DOHH2 (cell line): ENCODE measurements at regions not wholly inside any gene's neighbourhood (a gene's known extent, or its start where the extent isn't known, plus 50 kb on each side); places are given as distances from the start of the nearest gene placed in this dataset.

Source experiments
- H3F3A ChIP-seq: fragments of 200-600 bp; sonication (generic), shearing (Covaris generic); 2 replicates; pipeline ENCODE4 v1.6.0; 2016; ENCODE audit warnings: antibody characterized with exemption, mild to moderate bottlenecking; ENCODE audit not compliant: control insufficient read depth, insufficient read depth
- H3K27ac ChIP-seq: fragments of 200-600 bp; sonication (generic); 2 replicates; pipeline ENCODE4 v1.5.1; 2014; ENCODE audit warnings: low read depth, mild to moderate bottlenecking, low read length, moderate library complexity
- H3K27me3 ChIP-seq: fragments of 200-600 bp; sonication (generic); 2 replicates; pipeline ENCODE4 v1.6.1; 2014; ENCODE audit warnings: mild to moderate bottlenecking, low read length, mixed read lengths; ENCODE audit not compliant: control insufficient read depth
- H3K36me3 ChIP-seq: fragments of 200-600 bp; sonication (generic); 2 replicates; pipeline ENCODE4 v1.6.1; 2014; ENCODE audit warnings: mild to moderate bottlenecking, low read length, moderate library complexity, mixed read lengths; ENCODE audit not compliant: control insufficient read depth
- H3K4me1 ChIP-seq: fragments of 200-600 bp; sonication (generic); 2 replicates; pipeline ENCODE4 v1.6.1; 2014; ENCODE audit warnings: mild to moderate bottlenecking, low read length, mixed read lengths; ENCODE audit not compliant: control insufficient read depth
- H3K4me2 ChIP-seq: fragments of 200-600 bp; sonication (generic); 2 replicates; pipeline ENCODE4 v1.6.0; 2014; ENCODE audit warnings: mild to moderate bottlenecking, low read length, moderate library complexity
- H3K4me3 ChIP-seq: fragments of 200-600 bp; sonication (generic); 2 replicates; pipeline ENCODE4 v1.5.1; 2014; ENCODE audit warnings: mild to moderate bottlenecking, low read length, mixed read lengths
- H3K79me2 ChIP-seq: fragments of 200-600 bp; sonication (generic); 2 replicates; pipeline ENCODE4 v1.6.1; 2014; ENCODE audit warnings: mild to moderate bottlenecking, low read length, mixed read lengths; ENCODE audit not compliant: control insufficient read depth
- H3K9me2 ChIP-seq: fragments of 200-600 bp; sonication (generic); replicated peaks from 2 replicates; pipeline ENCODE4 v1.6.1; 2014; ENCODE audit warnings: mild to moderate bottlenecking, low read length, mixed read lengths; ENCODE audit not compliant: control insufficient read depth
- H3K9me3 ChIP-seq: fragments of 200-600 bp; sonication (generic); 2 replicates; pipeline ENCODE4 v1.6.1; 2014; ENCODE audit warnings: antibody characterized with exemption, low read length, mixed read lengths; ENCODE audit not compliant: control insufficient read depth, insufficient read depth
- H4K20me1 ChIP-seq: fragments of 200-600 bp; sonication (generic); 2 replicates; pipeline ENCODE4 v1.6.0; 2014; ENCODE audit warnings: low read depth, mild to moderate bottlenecking, antibody characterized with exemption, low read length, moderate library complexity; ENCODE audit not compliant: control insufficient read depth, insufficient read depth
- EZH2phosphoT487 ChIP-seq: fragments of 200-600 bp; sonication (generic); IDR thresholded peaks from 2 replicates; pipeline ENCODE4 v1.6.1; 2017; ENCODE audit warnings: borderline replicate concordance, mild to moderate bottlenecking, antibody characterized with exemption, low read length, moderate library complexity, mixed read lengths
- TF ChIP-seq, protein P1 (sequence below): fragments of 200-600 bp; sonication (generic); IDR thresholded peaks from one replicate; pipeline ENCODE4 v1.5.1; 2014; ENCODE audit warnings: antibody characterized with exemption, mild to moderate bottlenecking, low read depth, low read length; ENCODE audit not compliant: poor library complexity, severe bottlenecking

DNA sequence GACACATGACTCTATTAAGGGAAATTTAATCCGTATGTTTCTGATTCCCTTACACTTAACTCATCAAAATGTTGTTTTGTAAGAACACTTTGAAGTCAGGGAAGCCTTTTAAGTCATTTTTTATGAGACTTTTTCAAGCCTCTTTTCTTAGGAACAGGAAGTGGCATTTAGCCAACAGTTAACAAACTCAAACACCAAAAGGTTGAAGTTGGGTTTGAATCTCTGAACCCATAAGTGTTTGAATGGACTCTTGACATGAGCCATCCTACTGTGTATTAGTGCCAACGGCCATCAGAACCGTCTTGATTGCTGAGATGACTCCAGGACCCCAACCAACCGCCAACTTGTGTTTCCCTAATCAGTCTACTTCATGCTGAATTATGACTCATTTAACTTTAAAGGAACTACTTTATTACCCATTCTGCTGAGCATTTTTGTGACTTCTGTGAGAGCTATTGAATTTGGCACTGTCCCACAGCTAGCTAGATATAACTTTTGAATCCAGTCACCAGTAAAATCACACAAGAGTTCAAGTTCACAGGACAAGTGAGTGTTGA, 209.1 kb upstream of the FAT1 start:
- H4K20me1 ChIP-seq = no peaks in the 10 kb centered on the region
- H3K27ac ChIP-seq = no peak overlapping the region
- H3K9me3 ChIP-seq = no peaks in the 10 kb centered on the region
- no peak for TF ChIP-seq EZH2phosphoT487
- TF ChIP-seq, protein P1, sequence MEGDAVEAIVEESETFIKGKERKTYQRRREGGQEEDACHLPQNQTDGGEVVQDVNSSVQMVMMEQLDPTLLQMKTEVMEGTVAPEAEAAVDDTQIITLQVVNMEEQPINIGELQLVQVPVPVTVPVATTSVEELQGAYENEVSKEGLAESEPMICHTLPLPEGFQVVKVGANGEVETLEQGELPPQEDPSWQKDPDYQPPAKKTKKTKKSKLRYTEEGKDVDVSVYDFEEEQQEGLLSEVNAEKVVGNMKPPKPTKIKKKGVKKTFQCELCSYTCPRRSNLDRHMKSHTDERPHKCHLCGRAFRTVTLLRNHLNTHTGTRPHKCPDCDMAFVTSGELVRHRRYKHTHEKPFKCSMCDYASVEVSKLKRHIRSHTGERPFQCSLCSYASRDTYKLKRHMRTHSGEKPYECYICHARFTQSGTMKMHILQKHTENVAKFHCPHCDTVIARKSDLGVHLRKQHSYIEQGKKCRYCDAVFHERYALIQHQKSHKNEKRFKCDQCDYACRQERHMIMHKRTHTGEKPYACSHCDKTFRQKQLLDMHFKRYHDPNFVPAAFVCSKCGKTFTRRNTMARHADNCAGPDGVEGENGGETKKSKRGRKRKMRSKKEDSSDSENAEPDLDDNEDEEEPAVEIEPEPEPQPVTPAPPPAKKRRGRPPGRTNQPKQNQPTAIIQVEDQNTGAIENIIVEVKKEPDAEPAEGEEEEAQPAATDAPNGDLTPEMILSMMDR = no peak
- H3K27me3 ChIP-seq = no peaks in the 10 kb centered on the region
- no peak overlapping the region for H3K4me3 ChIP-seq
- no peaks in the 10 kb centered on the region for H3K36me3 ChIP-seq
- H3F3A ChIP-seq = no peaks in the 10 kb centered on the region
- no peaks in the 10 kb centered on the region for H3K79me2 ChIP-seq
- no peak overlapping the region for H3K4me2 ChIP-seq
- no peaks in the 10 kb centered on the region for H3K4me1 ChIP-seq
- H3K9me2 ChIP-seq = no peaks in the 10 kb centered on the region

DNA sequence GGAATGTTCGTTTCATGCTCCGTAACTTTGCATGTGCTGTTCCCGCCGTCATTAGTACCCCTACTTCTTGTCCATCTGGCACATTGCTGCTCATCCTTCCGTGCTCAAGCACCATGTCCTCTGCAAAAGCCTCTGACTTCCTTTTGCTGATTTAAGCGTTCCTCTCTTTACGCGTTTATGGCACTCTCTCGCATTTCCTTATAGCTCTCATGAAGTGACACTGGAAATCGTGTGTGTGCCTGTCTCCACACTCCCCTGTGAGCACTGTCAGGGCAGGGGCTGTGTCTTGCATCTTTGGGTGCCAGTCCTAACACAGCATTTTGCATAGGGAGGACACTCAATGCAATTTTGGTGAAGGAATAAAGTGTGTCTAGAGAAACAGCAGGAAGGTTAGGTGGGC, 210.6 kb upstream of the FAT1 start:
- Histone ChIP-seq H3K79me2 (no peaks in the 10 kb centered on the region), H3F3A (no peaks in the 10 kb centered on the region), H3K27me3 (no peaks in the 10 kb centered on the region), H4K20me1 (no peaks in the 10 kb centered on the region), H3K4me2 (no peak overlapping the region), H3K9me3 (no peaks in the 10 kb centered on the region), H3K27ac (no peak overlapping the region), H3K9me2 (no peaks in the 10 kb centered on the region), H3K4me3 (no peak overlapping the region), H3K4me1 (no peaks in the 10 kb centered on the region), H3K36me3 (no peaks in the 10 kb centered on the region)
- TF ChIP-seq EZH2phosphoT487 = no peak
- TF ChIP-seq, protein P1 = no peak

DNA sequence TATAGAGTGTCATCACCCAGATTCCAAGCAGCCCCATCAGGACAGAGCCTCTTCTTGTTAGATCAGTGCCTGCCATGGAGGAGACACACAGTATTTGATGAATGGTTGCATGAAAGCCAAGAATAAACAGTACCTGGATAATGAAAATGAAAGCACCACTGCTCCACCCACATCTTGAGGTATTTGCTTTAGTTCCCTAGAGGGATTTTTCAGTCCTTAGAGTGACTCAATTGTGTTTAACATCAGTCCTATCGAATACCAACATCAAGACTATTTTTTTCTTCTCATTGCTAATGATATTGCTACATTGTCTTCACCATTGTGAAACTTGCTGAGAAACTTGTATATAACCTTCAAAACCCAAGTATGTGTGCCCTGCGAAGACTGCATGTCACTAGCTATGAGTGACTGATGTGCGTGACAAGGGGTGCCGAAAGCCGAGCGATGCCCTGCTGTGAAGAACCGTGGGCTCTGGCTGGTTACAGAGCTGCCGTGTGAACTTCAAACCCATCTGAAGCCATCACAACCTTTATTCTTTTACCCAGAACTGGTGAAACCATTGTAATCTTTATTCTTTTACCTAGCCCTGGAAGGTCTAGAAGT, 211.3 kb upstream of the FAT1 start:
- Histone ChIP-seq H3K9me3 (no peaks in the 10 kb centered on the region), H3K9me2 (no peaks in the 10 kb centered on the region), H3K4me2 (no peak overlapping the region), H3F3A (no peaks in the 10 kb centered on the region), H3K36me3 (no peaks in the 10 kb centered on the region), H3K27ac (no peak overlapping the region), H3K4me1 (no peaks in the 10 kb centered on the region), H3K4me3 (no peak overlapping the region), H3K27me3 (no peaks in the 10 kb centered on the region), H3K79me2 (no peaks in the 10 kb centered on the region), H4K20me1 (no peaks in the 10 kb centered on the region)
- TF ChIP-seq EZH2phosphoT487 = no peak
- TF ChIP-seq, protein P1 = no peak
